ENCODE measurements at regions not wholly inside any gene's neighbourhood (a gene's known extent, or its start where the extent isn't known, plus 50 kb on each side); places are given as distances from the start of the nearest gene placed in this dataset.

DNA sequence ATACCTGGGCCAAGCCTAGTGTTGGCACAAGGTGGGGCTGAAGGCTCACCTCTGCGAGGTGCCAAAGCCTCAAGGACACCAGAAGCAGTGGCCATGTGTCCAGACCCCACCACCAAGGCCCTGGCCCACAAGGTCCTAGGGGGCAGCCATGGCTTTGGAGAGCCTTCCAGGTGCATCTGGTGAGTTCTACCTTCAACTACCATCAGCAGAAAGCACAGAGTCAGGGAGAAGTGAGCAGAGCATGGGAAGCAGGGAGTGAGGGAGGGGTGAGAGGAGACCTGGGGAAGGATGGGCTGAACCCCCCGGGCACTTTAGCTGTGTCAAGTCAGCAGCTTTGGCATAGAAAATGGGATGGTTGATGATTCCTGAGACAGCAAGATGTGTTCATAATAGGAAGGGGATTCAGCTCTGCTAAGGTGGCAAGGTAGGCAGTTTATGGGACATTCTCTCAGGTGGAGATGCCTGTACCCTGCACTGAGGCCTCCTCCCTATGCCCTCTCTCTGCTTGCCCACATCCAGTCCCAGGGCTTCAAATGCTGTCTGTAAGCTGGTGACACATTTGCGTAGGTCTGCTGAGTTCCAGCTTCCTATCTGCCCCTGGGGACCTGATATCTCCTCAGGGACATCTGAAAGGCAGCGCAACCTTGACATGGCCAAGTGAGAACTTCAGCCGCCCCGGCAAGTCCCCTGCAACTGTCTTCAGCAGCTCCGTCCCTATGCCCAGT, 83.4 kb upstream of the RGPD5 start:
- TF ChIP-seq, protein P1, sequence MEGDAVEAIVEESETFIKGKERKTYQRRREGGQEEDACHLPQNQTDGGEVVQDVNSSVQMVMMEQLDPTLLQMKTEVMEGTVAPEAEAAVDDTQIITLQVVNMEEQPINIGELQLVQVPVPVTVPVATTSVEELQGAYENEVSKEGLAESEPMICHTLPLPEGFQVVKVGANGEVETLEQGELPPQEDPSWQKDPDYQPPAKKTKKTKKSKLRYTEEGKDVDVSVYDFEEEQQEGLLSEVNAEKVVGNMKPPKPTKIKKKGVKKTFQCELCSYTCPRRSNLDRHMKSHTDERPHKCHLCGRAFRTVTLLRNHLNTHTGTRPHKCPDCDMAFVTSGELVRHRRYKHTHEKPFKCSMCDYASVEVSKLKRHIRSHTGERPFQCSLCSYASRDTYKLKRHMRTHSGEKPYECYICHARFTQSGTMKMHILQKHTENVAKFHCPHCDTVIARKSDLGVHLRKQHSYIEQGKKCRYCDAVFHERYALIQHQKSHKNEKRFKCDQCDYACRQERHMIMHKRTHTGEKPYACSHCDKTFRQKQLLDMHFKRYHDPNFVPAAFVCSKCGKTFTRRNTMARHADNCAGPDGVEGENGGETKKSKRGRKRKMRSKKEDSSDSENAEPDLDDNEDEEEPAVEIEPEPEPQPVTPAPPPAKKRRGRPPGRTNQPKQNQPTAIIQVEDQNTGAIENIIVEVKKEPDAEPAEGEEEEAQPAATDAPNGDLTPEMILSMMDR (IDR thresholded peaks at IDR 0.05), result no peak
- no peak for TF ChIP-seq POLR2A (IDR thresholded peaks at IDR 0.05)

Data from uterus (tissue), 2 donors.